ENCODE measurements at regions not wholly inside any gene's neighbourhood (a gene's known extent, or its start where the extent isn't known, plus 50 kb on each side); places are given as distances from the start of the nearest gene placed in this dataset.

GRCh38 chr9:95573463-95573862, 56.7 kb upstream of the PTCH1 start:
- TF ChIP-seq CTCF (IDR thresholded peaks at IDR 0.05; ENCODE audit: insufficient read depth, low read length, poor library complexity, severe bottlenecking) (no peak), EZH2phosphoT487 (conservative IDR thresholded peaks at IDR 0.05; ENCODE audit: low read length) (no peak)

All from SU-DHL-6 (cell line).